GM13976 (cell line): ENCODE measurements at regions not wholly inside any gene's neighbourhood (a gene's known extent, or its start where the extent isn't known, plus 50 kb on each side); places are given as distances from the start of the nearest gene placed in this dataset.
"Not testable (repeated sequence)": the region's sequence is repeated elsewhere in the genome, so short reads cannot be mapped to it uniquely, and the experiment has no call there.

Experiments
- DNase-seq: peaks from one replicate; pipeline ENCODE4 v3.0.0; 2012; ENCODE audit warnings: low spot score
- CTCF ChIP-seq: IDR thresholded peaks from 2 replicates; pipeline ENCODE4 v1.5.1; 2012; ENCODE audit warnings: borderline replicate concordance, mild to moderate bottlenecking; ENCODE audit not compliant: insufficient read depth; ENCODE audit errors: extremely low read depth, missing control alignments, control extremely low read depth
- in situ Hi-C: fragments of 300-500 bp; cut with MboI; formaldehyde crosslinking; loops from one replicate; pipeline ENCODE4 v1.12.0; 2022; ENCODE audit warnings: low sequenced_read_pairs, mixed read lengths, inconsistent platforms; ENCODE audit not compliant: unreplicated experiment

GRCh38 chr12:58321414-58321813 is 380.0 kb downstream of the ATP23 start:
- DNase-seq, result no peak
- no peak for TF ChIP-seq CTCF
- in situ Hi-C loops, result no loop called here

- no peak for TF ChIP-seq CTCF
- no peak for DNase-seq
- in situ Hi-C loops, result no loop called here
Observed at GRCh38 chr12:58323676-58324075, 382.3 kb downstream of the ATP23 start.

GRCh38 chr12:58325561-58325960 is 384.2 kb downstream of the ATP23 start:
- in situ Hi-C loops, result loop anchor here (25.0 kb wide), 1 partner anchor 837 kb away; no protein-coding TSS in a partner anchor

GRCh38 chr12:58326534-58326933 is 385.2 kb downstream of the ATP23 start:
- DNase-seq, result no peak
- no peak for TF ChIP-seq CTCF
- in situ Hi-C loops, result loop anchor here (25.0 kb wide), 1 partner anchor 836 kb away; no protein-coding TSS in a partner anchor

More at GRCh38 chr12:58325561-58325960, 384.2 kb downstream of the ATP23 start:
- DNase-seq, result no peak
- no peak for TF ChIP-seq CTCF

- DNase-seq, result not testable (repeated sequence)
- in situ Hi-C loops, result loop anchor here (25.0 kb wide), 1 partner anchor 826 kb away; no protein-coding TSS in a partner anchor
Observed at GRCh38 chr12:58336581-58337242, 395.3 kb downstream of the ATP23 start.

- in situ Hi-C loops, result loop anchor here (25.0 kb wide), 1 partner anchor 825 kb away; no protein-coding TSS in a partner anchor
- DNase-seq, result not testable (repeated sequence)
Observed at GRCh38 chr12:58337539-58337938, 396.2 kb downstream of the ATP23 start.

- TF ChIP-seq CTCF, result no peak
- no peak for DNase-seq
- in situ Hi-C loops, result loop anchor here (25.0 kb wide), 1 partner anchor 821 kb away; no protein-coding TSS in a partner anchor
Observed at GRCh38 chr12:58341791-58342190, 400.4 kb downstream of the ATP23 start.
